Hindlimb muscle (tissue), 1 donor: ENCODE measurements at regions not wholly inside any gene's neighbourhood (a gene's known extent, or its start where the extent isn't known, plus 50 kb on each side); places are given as distances from the start of the nearest gene placed in this dataset.
"Not testable (repeated sequence)": the region's sequence is repeated elsewhere in the genome, so short reads cannot be mapped to it uniquely, and the experiment has no call there.

Source experiments
- DNase-seq: peaks from one replicate; pipeline ENCODE4 v3.0.0-alpha.2; 2013

- DNase-seq = not testable (repeated sequence)
Measured at GRCh38 chr14:52122163-52122562, 53.3 kb upstream of the NID2 start.

- DNase-seq = no peak
Measured at GRCh38 chr14:52121441-52121840, 52.6 kb upstream of the NID2 start.

- no peak for DNase-seq
Measured at GRCh38 chr14:52119030-52119429, 50.2 kb upstream of the NID2 start.
